ENCODE measurements at regions not wholly inside any gene's neighbourhood (a gene's known extent, or its start where the extent isn't known, plus 50 kb on each side); places are given as distances from the start of the nearest gene placed in this dataset.

DNA sequence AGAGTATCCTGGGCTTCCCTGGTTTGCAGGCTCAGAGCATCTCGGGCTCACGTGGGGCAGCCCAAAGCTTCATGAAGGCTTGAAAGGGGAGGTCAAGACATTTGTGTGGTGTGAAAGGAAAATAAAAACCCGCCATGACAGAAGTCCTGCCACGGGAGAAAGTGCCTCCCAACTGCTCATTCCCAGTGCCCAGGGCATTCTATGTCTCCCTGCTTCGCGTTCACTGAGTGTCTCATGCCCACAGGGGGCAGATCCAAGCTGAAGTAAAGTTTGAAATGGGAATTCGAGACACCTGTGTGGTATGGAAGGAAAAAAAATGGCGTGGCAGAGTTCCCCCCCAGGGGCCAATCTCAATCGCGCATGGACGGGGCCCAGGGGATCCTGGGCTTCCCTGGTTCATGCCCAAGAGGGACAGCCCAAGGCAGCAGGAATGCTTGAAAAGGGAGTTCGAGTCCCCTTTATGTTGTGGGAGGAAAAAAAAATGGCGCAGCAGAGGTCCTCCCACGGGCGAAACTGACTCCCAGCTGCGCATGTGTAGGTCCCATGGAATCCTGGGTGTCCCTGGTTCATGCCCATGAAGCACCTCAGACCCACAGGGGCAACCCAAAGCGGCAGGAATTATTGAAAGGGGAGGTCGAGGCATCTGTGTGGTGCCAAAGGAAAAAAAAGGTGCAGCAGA lies 576.7 kb downstream of the ALG10 start:
- TF ChIP-seq IRF4 (IDR thresholded peaks at IDR 0.05; ENCODE audit: low read depth, low read length) = no peak
- no peak for TF ChIP-seq FOXK2 (IDR thresholded peaks at IDR 0.05)
- no peak for TF ChIP-seq BMI1 (IDR thresholded peaks at IDR 0.05; ENCODE audit: borderline replicate concordance)
- no peak for TF ChIP-seq KAT2A (conservative IDR thresholded peaks at IDR 0.05; ENCODE audit: control insufficient read depth, low read depth, low read length)
- TF ChIP-seq CBX5 (IDR thresholded peaks at IDR 0.05; ENCODE audit: low read depth) = no peak
- TF ChIP-seq, protein P1, sequence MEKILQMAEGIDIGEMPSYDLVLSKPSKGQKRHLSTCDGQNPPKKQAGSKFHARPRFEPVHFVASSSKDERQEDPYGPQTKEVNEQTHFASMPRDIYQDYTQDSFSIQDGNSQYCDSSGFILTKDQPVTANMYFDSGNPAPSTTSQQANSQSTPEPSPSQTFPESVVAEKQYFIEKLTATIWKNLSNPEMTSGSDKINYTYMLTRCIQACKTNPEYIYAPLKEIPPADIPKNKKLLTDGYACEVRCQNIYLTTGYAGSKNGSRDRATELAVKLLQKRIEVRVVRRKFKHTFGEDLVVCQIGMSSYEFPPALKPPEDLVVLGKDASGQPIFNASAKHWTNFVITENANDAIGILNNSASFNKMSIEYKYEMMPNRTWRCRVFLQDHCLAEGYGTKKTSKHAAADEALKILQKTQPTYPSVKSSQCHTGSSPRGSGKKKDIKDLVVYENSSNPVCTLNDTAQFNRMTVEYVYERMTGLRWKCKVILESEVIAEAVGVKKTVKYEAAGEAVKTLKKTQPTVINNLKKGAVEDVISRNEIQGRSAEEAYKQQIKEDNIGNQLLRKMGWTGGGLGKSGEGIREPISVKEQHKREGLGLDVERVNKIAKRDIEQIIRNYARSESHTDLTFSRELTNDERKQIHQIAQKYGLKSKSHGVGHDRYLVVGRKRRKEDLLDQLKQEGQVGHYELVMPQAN (conservative IDR thresholded peaks at IDR 0.05) = no peak
- Histone ChIP-seq H3K27ac (ENCODE audit: control insufficient read depth, insufficient read depth) (no peak overlapping the region), H3K4me1 (ENCODE audit: control insufficient read depth, insufficient read depth, low read length) (no peaks in the 10 kb centered on the region), H3K4me3 (no peak overlapping the region), H3K4me2 (ENCODE audit: control insufficient read depth, insufficient read depth) (no peak overlapping the region), H3K9ac (ENCODE audit: control insufficient read depth, insufficient read depth, low read length) (no peak overlapping the region), H3K79me2 (ENCODE audit: control insufficient read depth, insufficient read depth, low read length) (no peaks in the 10 kb centered on the region), H4K20me1 (ENCODE audit: control insufficient read depth, insufficient read depth) (no peaks in the 10 kb centered on the region), H3K27me3 (replicated peaks in 1 of 2; ENCODE audit: control insufficient read depth in 2 of 2, insufficient read depth in 2 of 2, low read length in 1 of 2) (no peaks in the 10 kb centered on the region), H2AFZ (ENCODE audit: control insufficient read depth, low read depth, low read length) (no peak overlapping the region), H3K9me3 (replicated peaks; ENCODE audit: control insufficient read depth, insufficient read depth, low read length) (no peaks in the 10 kb centered on the region; the same call in 2 of the 3 replicates), H3K36me3 (ENCODE audit: control insufficient read depth in 2 of 2, insufficient read depth in 2 of 2, low read length in 1 of 2) (no peaks in the 10 kb centered on the region)
- 26% methylated on average over 18 of the region's 18 CpGs for WGBS (ENCODE audit: insufficient coverage, insufficient replicate concordance, low lambda C conversion rate, missing lambda C conversion rate)
- ChIA-PET RAD21 (ENCODE audit: unreplicated experiment) (no interaction called here), SMC1A (ENCODE audit: uncharacterized antibody, unreplicated experiment) (no interaction called here), CTCF (no interaction called here), POLR2A (no interaction called here)
- no peak for ATAC-seq
- DNase-seq (ENCODE audit: low read depth, low spot score) = no peak
- no TSS peak for BruUV-seq (replicated peaks)
- intact Hi-C loops (cut with micrococcal nuclease; ENCODE audit: unreplicated experiment) = no loop called here
- in situ Hi-C loops (cut with MboI) = loop anchor here (10.0 to 25.0 kb wide), 2 partner anchors 46 to 312 kb away; no protein-coding TSS in a partner anchor
- FAIRE-seq = no peak

Data from GM12878 (cell line).